HEK293 (cell line): ENCODE measurements at regions not wholly inside any gene's neighbourhood (a gene's known extent, or its start where the extent isn't known, plus 50 kb on each side); places are given as distances from the start of the nearest gene placed in this dataset.

Experiments used
- CTCF ChIA-PET: fragments of 350-600 bp; formaldehyde crosslinking; extraction: SDS; loops from one replicate; lab custom pipeline; 2021; ENCODE audit warnings: antibody characterized with exemption; lab: Yijun Ruan, JAX
- POLR2A ChIA-PET: fragments of 300-600 bp; formaldehyde crosslinking; extraction: SDS; loops from one replicate; lab custom pipeline; 2020; ENCODE audit warnings: antibody characterized with exemption, inconsistent platforms; lab: Yijun Ruan, JAX
- H3K27ac ChIP-seq: fragments of 200-500 bp; sonication (Bioruptor generic); 2 replicates; pipeline ENCODE4 v1.5.1; 2014; ENCODE audit warnings: low read depth, low read length, control low read depth, inconsistent platforms; ENCODE audit errors: extremely low read depth
- H3K36me3 ChIP-seq, 2 experiments: fragments of 200-500 bp in 1 of 2; sonication (Bioruptor generic) in 1 of 2; 1 replicate in 1 of 2; 2 replicates in 1 of 2; pipeline ENCODE4 v1.5.1; 2014 to 2017; ENCODE audit warnings: inconsistent platforms in 2 of 2, low read length in 2 of 2; ENCODE audit not compliant: control insufficient read depth in 2 of 2, insufficient read depth in 1 of 2
- H3K4me1 ChIP-seq: fragments of 200-500 bp; sonication (Bioruptor generic); 2 replicates; pipeline ENCODE4 v1.5.1; 2014; ENCODE audit warnings: mild to moderate bottlenecking, low read length, inconsistent platforms; ENCODE audit not compliant: control insufficient read depth, insufficient read depth
- H3K4me3 ChIP-seq: 2 replicates; pipeline ENCODE4 v1.5.1; 2011; ENCODE audit warnings: low read depth, mild to moderate bottlenecking, control low read depth, low read length, moderate library complexity
- H3K9me3 ChIP-seq: fragments of 200-500 bp; sonication (Bioruptor generic); 2 replicates; pipeline ENCODE4 v1.5.1; 2014; ENCODE audit warnings: low read depth, low read length, inconsistent platforms; ENCODE audit not compliant: control insufficient read depth, insufficient read depth
- HOXA7 ChIP-seq: sonication (generic); formaldehyde crosslinking; IDR thresholded peaks from 2 replicates; pipeline ENCODE4 v1.8.1; 2022; ENCODE audit warnings: missing genetic modification reagents, borderline replicate concordance
- PBX3 ChIP-seq: sonication (generic); formaldehyde crosslinking; IDR thresholded peaks from 2 replicates; pipeline ENCODE4 v1.8.1; 2022; ENCODE audit warnings: mild to moderate bottlenecking, moderate library complexity, missing genetic modification reagents
- PRDM10 ChIP-seq: fragments of 450-650 bp; formaldehyde crosslinking; IDR thresholded peaks from 2 replicates; pipeline ENCODE4 v1.5.1; 2016; ENCODE audit warnings: missing biosample characterization, missing genetic modification characterization
- SCRT2 ChIP-seq: fragments of 450-650 bp; formaldehyde crosslinking; IDR thresholded peaks from 2 replicates; pipeline ENCODE4 v1.5.1; 2016; ENCODE audit warnings: missing biosample characterization, missing genetic modification characterization
- SP7 ChIP-seq: fragments of 450-650 bp; formaldehyde crosslinking; IDR thresholded peaks from 2 replicates; pipeline ENCODE4 v1.5.1; 2016; ENCODE audit warnings: missing biosample characterization, missing genetic modification characterization
- TCF7L2 ChIP-seq: IDR thresholded peaks from 2 replicates; pipeline ENCODE4 v1.6.1; 2011; ENCODE audit warnings: low read depth, mild to moderate bottlenecking, inconsistent platforms, low read length, moderate library complexity, borderline replicate concordance
- ZBTB20 ChIP-seq: fragments of 450-650 bp; formaldehyde crosslinking; IDR thresholded peaks from 2 replicates; pipeline ENCODE4 v1.5.1; 2016; ENCODE audit warnings: missing biosample characterization, missing genetic modification characterization
- ZBTB49 ChIP-seq: fragments of 450-650 bp; formaldehyde crosslinking; IDR thresholded peaks from 2 replicates; pipeline ENCODE4 v1.5.1; 2016; ENCODE audit warnings: missing biosample characterization, missing genetic modification characterization, low read depth
- ZFP41 ChIP-seq: fragments of 450-650 bp; formaldehyde crosslinking; IDR thresholded peaks from 2 replicates; pipeline ENCODE4 v1.5.1; 2016; ENCODE audit warnings: missing biosample characterization, missing genetic modification characterization, borderline replicate concordance
- ZNF146 ChIP-seq: fragments of 450-650 bp; formaldehyde crosslinking; IDR thresholded peaks from 2 replicates; pipeline ENCODE4 v1.5.1; 2016; ENCODE audit warnings: missing biosample characterization, missing genetic modification characterization
- ZNF169 ChIP-seq: fragments of 450-650 bp; formaldehyde crosslinking; IDR thresholded peaks from 2 replicates; pipeline ENCODE4 v1.5.1; 2016; ENCODE audit warnings: missing biosample characterization, missing genetic modification characterization
- ZNF239 ChIP-seq: fragments of 450-650 bp; formaldehyde crosslinking; IDR thresholded peaks from 2 replicates; pipeline ENCODE4 v1.5.1; 2016; ENCODE audit warnings: missing biosample characterization, missing genetic modification characterization
- ZNF302 ChIP-seq: fragments of 450-650 bp; formaldehyde crosslinking; IDR thresholded peaks from 2 replicates; pipeline ENCODE4 v1.5.1; 2016; ENCODE audit warnings: missing biosample characterization, missing genetic modification characterization, low read depth
- ZNF354C ChIP-seq: fragments of 450-650 bp; formaldehyde crosslinking; IDR thresholded peaks from 2 replicates; pipeline ENCODE4 v1.5.1; 2016; ENCODE audit warnings: missing biosample characterization, missing genetic modification characterization, low read depth, borderline replicate concordance
- ZNF555 ChIP-seq: fragments of 450-650 bp; formaldehyde crosslinking; conservative IDR thresholded peaks from 2 replicates; pipeline ENCODE4 v1.5.1; 2017; ENCODE audit warnings: missing biosample characterization, mild to moderate bottlenecking, missing genetic modification characterization, inconsistent platforms
- ZNF624 ChIP-seq: fragments of 450-650 bp; formaldehyde crosslinking; IDR thresholded peaks from 2 replicates; pipeline ENCODE4 v1.5.1; 2017; ENCODE audit warnings: missing biosample characterization, missing genetic modification characterization
- ZNF843 ChIP-seq: fragments of 450-650 bp; formaldehyde crosslinking; IDR thresholded peaks from 2 replicates; pipeline ENCODE4 v1.5.1; 2016; ENCODE audit warnings: missing biosample characterization, missing genetic modification characterization
- TF ChIP-seq, protein P1 (sequence below): fragments of 450-650 bp; formaldehyde crosslinking; IDR thresholded peaks from 2 replicates; pipeline ENCODE4 v1.5.0; 2017; ENCODE audit warnings: missing biosample characterization, missing genetic modification characterization, borderline replicate concordance
- TF ChIP-seq, protein P2 (sequence below): fragments of 450-650 bp; formaldehyde crosslinking; conservative IDR thresholded peaks from 2 replicates; pipeline ENCODE4 v1.5.1; 2016; ENCODE audit warnings: low read depth, missing biosample characterization, missing genetic modification characterization

- Histone ChIP-seq H3K9me3 (no peaks in the 10 kb centered on the region), H3K4me3 (no peak overlapping the region), H3K36me3 (no peaks in the 10 kb centered on the region), H3K27ac (no peak overlapping the region), H3K4me1 (no peaks in the 10 kb centered on the region)
- POLR2A ChIA-PET = no interaction called here
- CTCF ChIA-PET = no interaction called here
- no peak for TF ChIP-seq ZNF843 (tag by site-specific recombination)
- TF ChIP-seq ZBTB49 (tag by site-specific recombination) = no peak
- TF ChIP-seq, protein P1, sequence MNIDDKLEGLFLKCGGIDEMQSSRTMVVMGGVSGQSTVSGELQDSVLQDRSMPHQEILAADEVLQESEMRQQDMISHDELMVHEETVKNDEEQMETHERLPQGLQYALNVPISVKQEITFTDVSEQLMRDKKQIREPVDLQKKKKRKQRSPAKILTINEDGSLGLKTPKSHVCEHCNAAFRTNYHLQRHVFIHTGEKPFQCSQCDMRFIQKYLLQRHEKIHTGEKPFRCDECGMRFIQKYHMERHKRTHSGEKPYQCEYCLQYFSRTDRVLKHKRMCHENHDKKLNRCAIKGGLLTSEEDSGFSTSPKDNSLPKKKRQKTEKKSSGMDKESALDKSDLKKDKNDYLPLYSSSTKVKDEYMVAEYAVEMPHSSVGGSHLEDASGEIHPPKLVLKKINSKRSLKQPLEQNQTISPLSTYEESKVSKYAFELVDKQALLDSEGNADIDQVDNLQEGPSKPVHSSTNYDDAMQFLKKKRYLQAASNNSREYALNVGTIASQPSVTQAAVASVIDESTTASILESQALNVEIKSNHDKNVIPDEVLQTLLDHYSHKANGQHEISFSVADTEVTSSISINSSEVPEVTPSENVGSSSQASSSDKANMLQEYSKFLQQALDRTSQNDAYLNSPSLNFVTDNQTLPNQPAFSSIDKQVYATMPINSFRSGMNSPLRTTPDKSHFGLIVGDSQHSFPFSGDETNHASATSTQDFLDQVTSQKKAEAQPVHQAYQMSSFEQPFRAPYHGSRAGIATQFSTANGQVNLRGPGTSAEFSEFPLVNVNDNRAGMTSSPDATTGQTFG = no peak
- no peak for TF ChIP-seq TCF7L2
- TF ChIP-seq, protein P2, sequence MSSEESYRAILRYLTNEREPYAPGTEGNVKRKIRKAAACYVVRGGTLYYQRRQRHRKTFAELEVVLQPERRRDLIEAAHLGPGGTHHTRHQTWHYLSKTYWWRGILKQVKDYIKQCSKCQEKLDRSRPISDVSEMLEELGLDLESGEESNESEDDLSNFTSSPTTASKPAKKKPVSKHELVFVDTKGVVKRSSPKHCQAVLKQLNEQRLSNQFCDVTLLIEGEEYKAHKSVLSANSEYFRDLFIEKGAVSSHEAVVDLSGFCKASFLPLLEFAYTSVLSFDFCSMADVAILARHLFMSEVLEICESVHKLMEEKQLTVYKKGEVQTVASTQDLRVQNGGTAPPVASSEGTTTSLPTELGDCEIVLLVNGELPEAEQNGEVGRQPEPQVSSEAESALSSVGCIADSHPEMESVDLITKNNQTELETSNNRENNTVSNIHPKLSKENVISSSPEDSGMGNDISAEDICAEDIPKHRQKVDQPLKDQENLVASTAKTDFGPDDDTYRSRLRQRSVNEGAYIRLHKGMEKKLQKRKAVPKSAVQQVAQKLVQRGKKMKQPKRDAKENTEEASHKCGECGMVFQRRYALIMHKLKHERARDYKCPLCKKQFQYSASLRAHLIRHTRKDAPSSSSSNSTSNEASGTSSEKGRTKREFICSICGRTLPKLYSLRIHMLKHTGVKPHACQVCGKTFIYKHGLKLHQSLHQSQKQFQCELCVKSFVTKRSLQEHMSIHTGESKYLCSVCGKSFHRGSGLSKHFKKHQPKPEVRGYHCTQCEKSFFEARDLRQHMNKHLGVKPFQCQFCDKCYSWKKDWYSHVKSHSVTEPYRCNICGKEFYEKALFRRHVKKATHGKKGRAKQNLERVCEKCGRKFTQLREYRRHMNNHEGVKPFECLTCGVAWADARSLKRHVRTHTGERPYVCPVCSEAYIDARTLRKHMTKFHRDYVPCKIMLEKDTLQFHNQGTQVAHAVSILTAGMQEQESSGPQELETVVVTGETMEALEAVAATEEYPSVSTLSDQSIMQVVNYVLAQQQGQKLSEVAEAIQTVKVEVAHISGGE = no peak
- no peak for TF ChIP-seq PRDM10
- TF ChIP-seq ZNF624 (tag by site-specific recombination) = no peak
- TF ChIP-seq PBX3 (CRISPR knock-in tag) = no peak
- no peak for TF ChIP-seq HOXA7 (CRISPR knock-in tag)
- no peak for TF ChIP-seq ZNF146 (tag by site-specific recombination)
- no peak for TF ChIP-seq ZBTB20 (tag by site-specific recombination)
- no peak for TF ChIP-seq ZNF169 (tag by site-specific recombination)
These were observed 75.8 kb upstream of the SPATS2L start for GRCh38 chr2:200230716-200231115.

DNA sequence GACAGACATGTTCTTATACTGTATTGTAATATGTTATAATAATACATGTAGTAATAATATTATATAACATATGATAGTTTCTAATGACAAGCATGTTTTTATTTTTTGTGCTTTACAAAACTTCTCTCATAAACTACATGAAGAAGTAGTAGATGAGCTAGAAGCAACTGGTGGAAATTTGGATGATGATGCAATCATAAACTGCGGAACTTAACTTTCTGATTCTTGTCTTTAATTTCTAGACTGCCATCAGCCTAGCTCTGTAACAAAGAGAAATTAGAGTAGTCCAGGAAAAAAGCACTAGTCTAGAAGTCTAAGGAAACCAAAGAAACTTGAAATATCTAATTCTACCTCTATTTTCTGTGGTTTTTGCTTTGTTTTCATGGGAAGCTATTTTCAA lies 71.0 kb upstream of the SPATS2L start:
- CTCF ChIA-PET = no interaction called here
- no peaks in the 10 kb centered on the region for H3K9me3 ChIP-seq
- no peaks in the 10 kb centered on the region for H3K4me1 ChIP-seq
- POLR2A ChIA-PET = no interaction called here
- no peak overlapping the region for H3K4me3 ChIP-seq
- TF ChIP-seq ZNF354C (no peak), SCRT2 (tag by site-specific recombination) (peak; percentile 37; the same call in 1 of the 2 replicates), ZFP41 (tag by site-specific recombination) (no peak), ZNF239 (tag by site-specific recombination) (no peak), SP7 (tag by site-specific recombination) (no peak), PBX3 (CRISPR knock-in tag) (no peak), ZNF302 (no peak), ZNF555 (tag by site-specific recombination) (no peak)
- no peak overlapping the region for H3K27ac ChIP-seq
- H3K36me3 ChIP-seq = no peaks in the 10 kb centered on the region
